Liver (tissue), 7 donors: ENCODE measurements at regions not wholly inside any gene's neighbourhood (a gene's known extent, or its start where the extent isn't known, plus 50 kb on each side); places are given as distances from the start of the nearest gene placed in this dataset.

ENCODE experiments used
- DNase-seq: peaks from one replicate; pipeline ENCODE4 v3.0.0-alpha.2; 2017; ENCODE audit warnings: low spot score
- H3K27ac ChIP-seq, 2 donors: one replicate each; pipeline ENCODE4 v1.7.0; 2013; ENCODE audit warnings: inconsistent platforms in 2 of 2, low read length in 2 of 2, control low read depth in 1 of 2, low read depth in 1 of 2, mild to moderate bottlenecking in 1 of 2
- H3K27me3 ChIP-seq, 4 donors: one replicate each; pipeline versions ENCODE4 v1.6.1 to v1.7.0; 2013; ENCODE audit warnings: low read length in 3 of 4, inconsistent platforms in 1 of 4, mild to moderate bottlenecking in 1 of 4, moderate library complexity in 1 of 4; ENCODE audit not compliant: control insufficient read depth in 4 of 4, insufficient read depth in 4 of 4
- H3K36me3 ChIP-seq, 4 donors: one replicate each; pipeline versions ENCODE4 v1.6.1 to v1.7.0; 2013; ENCODE audit warnings: low read length in 3 of 4, mild to moderate bottlenecking in 3 of 4, low read depth in 1 of 4, moderate library complexity in 1 of 4; ENCODE audit not compliant: control insufficient read depth in 4 of 4, insufficient read depth in 3 of 4
- H3K4me1 ChIP-seq, 4 donors: one replicate each; pipeline versions ENCODE4 v1.6.1 to v1.7.0; 2013; ENCODE audit warnings: low read length in 3 of 4, mild to moderate bottlenecking in 3 of 4, moderate library complexity in 1 of 4; ENCODE audit not compliant: control insufficient read depth in 4 of 4, insufficient read depth in 4 of 4
- H3K4me3 ChIP-seq, 3 donors: one replicate each; pipeline versions ENCODE4 v1.6.1 to v1.7.0; 2013; ENCODE audit warnings: low read length in 3 of 3, control low read depth in 1 of 3, low read depth in 1 of 3, mild to moderate bottlenecking in 1 of 3
- H3K9ac ChIP-seq, 2 donors: one replicate each; pipeline ENCODE4 v1.7.0; 2013; ENCODE audit warnings: low read length in 2 of 2, mild to moderate bottlenecking in 2 of 2, moderate library complexity in 2 of 2, control low read depth in 1 of 2, low read depth in 1 of 2
- H3K9me3 ChIP-seq, 4 donors: one replicate each; pipeline versions ENCODE4 v1.6.1 to v1.7.0; 2013; ENCODE audit warnings: low read length in 3 of 4; ENCODE audit not compliant: control insufficient read depth in 4 of 4
- EGR1 ChIP-seq, 2 donors: IDR thresholded peaks; 2 replicates each; pipeline ENCODE4 v1.6.1; 2016 to 2018; ENCODE audit warnings: antibody characterized with exemption in 2 of 2, low read depth in 2 of 2
- FOXA1 ChIP-seq: IDR thresholded peaks from 2 replicates; pipeline ENCODE4 v1.6.1; 2016; ENCODE audit warnings: antibody characterized with exemption
- FOXA2 ChIP-seq: IDR thresholded peaks from 2 replicates; pipeline ENCODE4 v1.6.1; 2016; ENCODE audit warnings: antibody characterized with exemption
- GABPA ChIP-seq, 2 donors: IDR thresholded peaks in 1 of 2; conservative IDR thresholded peaks in 1 of 2; 2 replicates each; pipeline ENCODE4 v1.6.1; 2016; ENCODE audit warnings: antibody characterized with exemption in 2 of 2, mild to moderate bottlenecking in 1 of 2, moderate library complexity in 1 of 2
- HNF4A ChIP-seq, 2 donors: conservative IDR thresholded peaks; 2 replicates each; pipeline ENCODE4 v1.6.1; 2016; ENCODE audit warnings: antibody characterized with exemption in 2 of 2, mild to moderate bottlenecking in 2 of 2
- HNF4G ChIP-seq: IDR thresholded peaks from 2 replicates; pipeline ENCODE4 v1.6.1; 2016; ENCODE audit warnings: antibody characterized with exemption
- JUND ChIP-seq, 2 donors: IDR thresholded peaks; 2 replicates each; pipeline ENCODE4 v1.6.1; 2016; ENCODE audit warnings: antibody characterized with exemption in 2 of 2
- NR2F2 ChIP-seq: IDR thresholded peaks from 2 replicates; pipeline ENCODE4 v1.6.1; 2016; ENCODE audit warnings: antibody characterized with exemption
- RAD21 ChIP-seq, 2 donors: IDR thresholded peaks; 2 replicates each; pipeline ENCODE4 v1.6.1; 2016; ENCODE audit warnings: antibody characterized with exemption in 2 of 2, mild to moderate bottlenecking in 2 of 2
- RXRA ChIP-seq, 2 donors: IDR thresholded peaks; 2 replicates each; pipeline ENCODE4 v1.6.1; 2017 to 2018; ENCODE audit warnings: antibody characterized with exemption in 2 of 2, mild to moderate bottlenecking in 1 of 2
- YY1 ChIP-seq: IDR thresholded peaks from 2 replicates; pipeline ENCODE4 v1.6.1; 2016; ENCODE audit warnings: antibody characterized with exemption, mild to moderate bottlenecking
- WGBS: extraction: QIAGEN DNeasy Blood & Tissue Kit; methylation state at CpG from one replicate; pipeline ENCODE4 v1.1.7; 2013; 5-methylcytosine and 5-hydroxymethylcytosine counted together
- TF ChIP-seq, protein P1 (sequence below): IDR thresholded peaks from 2 replicates; pipeline ENCODE4 v1.6.1; 2016; ENCODE audit warnings: antibody characterized with exemption, mild to moderate bottlenecking
- TF ChIP-seq, protein P2 (sequence below): IDR thresholded peaks from 2 replicates; pipeline ENCODE4 v1.6.1; 2016; ENCODE audit warnings: antibody characterized with exemption
- donor health status: healthy.
- donor health status: healthy.
- donor health status: healthy.
- donor health status: healthy.

DNA sequence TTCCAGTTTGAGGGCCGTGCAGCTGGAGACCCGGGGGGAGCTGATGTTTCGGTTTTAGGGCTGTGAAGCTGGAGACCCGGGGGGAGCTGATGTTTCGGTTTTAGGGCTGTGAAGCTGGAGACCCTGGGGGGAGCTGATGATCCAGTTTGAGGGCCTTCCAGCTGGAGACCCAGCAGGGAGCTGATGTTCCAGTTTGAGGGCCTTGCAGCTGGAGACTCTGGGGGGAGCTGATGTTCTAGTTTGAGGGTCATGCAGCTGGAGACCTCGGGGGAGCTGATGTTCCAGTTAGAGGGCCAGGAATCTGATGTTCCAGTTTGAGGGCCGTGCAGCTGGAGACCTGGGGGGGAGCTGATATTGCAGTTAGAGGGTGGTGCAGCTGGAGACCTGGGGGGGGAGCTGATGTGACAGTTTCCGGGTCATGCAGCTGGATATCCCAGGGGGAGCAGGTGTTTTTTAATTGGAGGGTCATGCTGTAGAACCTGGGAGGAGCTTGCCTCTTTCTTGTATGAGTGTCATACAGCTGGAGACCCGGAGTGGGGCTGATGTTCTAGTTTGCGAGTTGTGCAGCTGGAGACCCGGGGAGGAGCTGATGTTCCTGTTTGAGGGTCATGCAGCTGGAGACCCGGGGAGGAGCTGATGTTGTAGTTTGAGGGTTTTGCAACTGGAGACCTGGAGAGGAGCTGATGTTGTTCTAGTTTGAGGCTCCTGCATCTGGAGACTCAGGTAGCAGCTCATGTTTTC is 153.2 kb downstream of the RTP5 start:
- TF ChIP-seq YY1 (no peak), RAD21 (IDR thresholded peaks at IDR 0.05) (peak in 1 of 2 donors; percentile 40)
- no peak overlapping the region for H3K27ac ChIP-seq
- no peak for DNase-seq
- H3K4me3 ChIP-seq = no peak overlapping the region
- 78% methylated on average over 12 of the region's 12 CpGs for WGBS
- no peaks in the 10 kb centered on the region for H3K36me3 ChIP-seq
- no peaks in the 10 kb centered on the region for H3K9me3 ChIP-seq
- peaks cover 0 to 2% (median 0%) of the 10 kb centered on the region in 4 donors for H3K27me3 ChIP-seq
- H3K9ac ChIP-seq = no peak overlapping the region
- H3K4me1 ChIP-seq = no peaks in the 10 kb centered on the region

DNA sequence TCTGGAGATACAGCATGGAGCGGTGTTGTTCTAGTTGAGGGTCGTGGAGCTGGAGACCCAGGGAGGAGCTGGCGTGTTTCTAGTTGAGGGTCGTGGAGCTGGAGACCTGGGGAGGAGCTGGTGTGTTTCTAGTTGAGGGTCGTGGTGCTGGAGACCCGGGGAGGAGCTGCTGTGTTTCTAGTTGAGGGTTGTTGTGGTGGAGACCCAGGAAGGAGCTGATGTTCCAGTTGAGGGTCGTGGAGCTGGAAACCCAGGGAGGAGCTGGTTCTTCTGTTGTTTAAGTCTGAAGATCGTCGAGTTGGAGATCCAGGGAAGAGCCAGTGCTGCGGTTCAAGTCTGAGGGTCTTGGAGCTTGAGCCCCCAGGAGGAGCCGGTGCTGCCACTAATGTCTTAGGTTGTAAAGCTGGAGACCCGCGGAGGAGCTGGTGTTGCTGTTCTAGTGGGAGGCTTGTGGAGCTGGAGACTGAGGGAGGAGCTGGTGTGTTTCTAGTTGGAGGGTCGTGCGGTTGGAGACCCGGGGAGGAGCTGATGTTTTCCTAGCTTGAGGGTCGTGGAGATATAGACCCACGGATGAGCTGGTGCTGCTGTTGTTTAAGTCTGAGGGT is 155.3 kb downstream of the RTP5 start:
- no peaks in the 10 kb centered on the region for H3K36me3 ChIP-seq
- 88% methylated on average over 18 of the region's 18 CpGs for WGBS
- H3K27ac ChIP-seq = no peak overlapping the region
- H3K27me3 ChIP-seq = peaks cover 0 to 2% (median 0%) of the 10 kb centered on the region in 4 donors
- peaks cover 0 to 4% (median under 1%) of the 10 kb centered on the region in 4 donors for H3K4me1 ChIP-seq
- no peak for DNase-seq
- TF ChIP-seq HNF4A (conservative IDR thresholded peaks at IDR 0.05) = no peak
- no peak for TF ChIP-seq FOXA1
- no peak for TF ChIP-seq NR2F2
- TF ChIP-seq, protein P1, sequence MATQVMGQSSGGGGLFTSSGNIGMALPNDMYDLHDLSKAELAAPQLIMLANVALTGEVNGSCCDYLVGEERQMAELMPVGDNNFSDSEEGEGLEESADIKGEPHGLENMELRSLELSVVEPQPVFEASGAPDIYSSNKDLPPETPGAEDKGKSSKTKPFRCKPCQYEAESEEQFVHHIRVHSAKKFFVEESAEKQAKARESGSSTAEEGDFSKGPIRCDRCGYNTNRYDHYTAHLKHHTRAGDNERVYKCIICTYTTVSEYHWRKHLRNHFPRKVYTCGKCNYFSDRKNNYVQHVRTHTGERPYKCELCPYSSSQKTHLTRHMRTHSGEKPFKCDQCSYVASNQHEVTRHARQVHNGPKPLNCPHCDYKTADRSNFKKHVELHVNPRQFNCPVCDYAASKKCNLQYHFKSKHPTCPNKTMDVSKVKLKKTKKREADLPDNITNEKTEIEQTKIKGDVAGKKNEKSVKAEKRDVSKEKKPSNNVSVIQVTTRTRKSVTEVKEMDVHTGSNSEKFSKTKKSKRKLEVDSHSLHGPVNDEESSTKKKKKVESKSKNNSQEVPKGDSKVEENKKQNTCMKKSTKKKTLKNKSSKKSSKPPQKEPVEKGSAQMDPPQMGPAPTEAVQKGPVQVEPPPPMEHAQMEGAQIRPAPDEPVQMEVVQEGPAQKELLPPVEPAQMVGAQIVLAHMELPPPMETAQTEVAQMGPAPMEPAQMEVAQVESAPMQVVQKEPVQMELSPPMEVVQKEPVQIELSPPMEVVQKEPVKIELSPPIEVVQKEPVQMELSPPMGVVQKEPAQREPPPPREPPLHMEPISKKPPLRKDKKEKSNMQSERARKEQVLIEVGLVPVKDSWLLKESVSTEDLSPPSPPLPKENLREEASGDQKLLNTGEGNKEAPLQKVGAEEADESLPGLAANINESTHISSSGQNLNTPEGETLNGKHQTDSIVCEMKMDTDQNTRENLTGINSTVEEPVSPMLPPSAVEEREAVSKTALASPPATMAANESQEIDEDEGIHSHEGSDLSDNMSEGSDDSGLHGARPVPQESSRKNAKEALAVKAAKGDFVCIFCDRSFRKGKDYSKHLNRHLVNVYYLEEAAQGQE = no peak
- TF ChIP-seq GABPA (IDR thresholded peaks at IDR 0.05 in 1 of 2, conservative IDR thresholded peaks at IDR 0.05 in 1 of 2) = no peak
- TF ChIP-seq EGR1 (IDR thresholded peaks at IDR 0.05; ENCODE audit: low read depth in 2 of 2) = no peak
- TF ChIP-seq RXRA (IDR thresholded peaks at IDR 0.05) = no peak
- TF ChIP-seq HNF4G = no peak
- TF ChIP-seq JUND (IDR thresholded peaks at IDR 0.05) = no peak
- TF ChIP-seq, protein P2, sequence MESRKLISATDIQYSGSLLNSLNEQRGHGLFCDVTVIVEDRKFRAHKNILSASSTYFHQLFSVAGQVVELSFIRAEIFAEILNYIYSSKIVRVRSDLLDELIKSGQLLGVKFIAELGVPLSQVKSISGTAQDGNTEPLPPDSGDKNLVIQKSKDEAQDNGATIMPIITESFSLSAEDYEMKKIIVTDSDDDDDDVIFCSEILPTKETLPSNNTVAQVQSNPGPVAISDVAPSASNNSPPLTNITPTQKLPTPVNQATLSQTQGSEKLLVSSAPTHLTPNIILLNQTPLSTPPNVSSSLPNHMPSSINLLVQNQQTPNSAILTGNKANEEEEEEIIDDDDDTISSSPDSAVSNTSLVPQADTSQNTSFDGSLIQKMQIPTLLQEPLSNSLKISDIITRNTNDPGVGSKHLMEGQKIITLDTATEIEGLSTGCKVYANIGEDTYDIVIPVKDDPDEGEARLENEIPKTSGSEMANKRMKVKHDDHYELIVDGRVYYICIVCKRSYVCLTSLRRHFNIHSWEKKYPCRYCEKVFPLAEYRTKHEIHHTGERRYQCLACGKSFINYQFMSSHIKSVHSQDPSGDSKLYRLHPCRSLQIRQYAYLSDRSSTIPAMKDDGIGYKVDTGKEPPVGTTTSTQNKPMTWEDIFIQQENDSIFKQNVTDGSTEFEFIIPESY = no peak
- no peak for TF ChIP-seq FOXA2
- H3K9ac ChIP-seq = no peak overlapping the region
- no peak overlapping the region for H3K4me3 ChIP-seq
- no peaks in the 10 kb centered on the region for H3K9me3 ChIP-seq
